ENCODE measurements at regions not wholly inside any gene's neighbourhood (a gene's known extent, or its start where the extent isn't known, plus 50 kb on each side); places are given as distances from the start of the nearest gene placed in this dataset.
"Not testable (repeated sequence)": the region's sequence is repeated elsewhere in the genome, so short reads cannot be mapped to it uniquely, and the experiment has no call there.

- in situ Hi-C loops (cut with MboI; ENCODE audit: low pct_unique_long_range_greater_than_20kb, low sequenced_read_pairs) = no loop called here
- DNase-seq = no peak
Measured at GRCh38 chrX:140346729-140347128, 158.1 kb downstream of the SOX3 start.

GRCh38 chrX:140343226-140343868 is 161.5 kb downstream of the SOX3 start:
- in situ Hi-C loops (cut with MboI; ENCODE audit: low pct_unique_long_range_greater_than_20kb, low sequenced_read_pairs) = no loop called here
- DNase-seq = no peak

- no peak for DNase-seq
- in situ Hi-C loops (cut with MboI; ENCODE audit: low pct_unique_long_range_greater_than_20kb, low sequenced_read_pairs) = no loop called here
Measured at GRCh38 chrX:140342410-140342809, 162.5 kb downstream of the SOX3 start.

GRCh38 chrX:140337263-140337662 is 167.6 kb downstream of the SOX3 start:
- in situ Hi-C loops (cut with MboI; ENCODE audit: low pct_unique_long_range_greater_than_20kb, low sequenced_read_pairs) = no loop called here
- no peak for DNase-seq

- no peak for DNase-seq
- in situ Hi-C loops (cut with MboI; ENCODE audit: low pct_unique_long_range_greater_than_20kb, low sequenced_read_pairs) = no loop called here
Measured at GRCh38 chrX:140318296-140318695, 186.6 kb downstream of the SOX3 start.

- in situ Hi-C loops (cut with MboI; ENCODE audit: low pct_unique_long_range_greater_than_20kb, low sequenced_read_pairs) = no loop called here
Measured at GRCh38 chrX:140317462-140317861, 187.4 kb downstream of the SOX3 start.

GRCh38 chrX:140298960-140299825 is 205.7 kb downstream of the SOX3 start:
- DNase-seq = no peak
- in situ Hi-C loops (cut with MboI; ENCODE audit: low pct_unique_long_range_greater_than_20kb, low sequenced_read_pairs) = no loop called here

More at GRCh38 chrX:140317462-140317861, 187.4 kb downstream of the SOX3 start:
- no peak for DNase-seq

GRCh38 chrX:140297273-140297672 is 207.6 kb downstream of the SOX3 start:
- in situ Hi-C loops (cut with MboI; ENCODE audit: low pct_unique_long_range_greater_than_20kb, low sequenced_read_pairs) = no loop called here
- DNase-seq = no peak

- DNase-seq = peak; percentile 52
- in situ Hi-C loops (cut with MboI; ENCODE audit: low pct_unique_long_range_greater_than_20kb, low sequenced_read_pairs) = no loop called here
Measured at GRCh38 chrX:140292961-140293360, 211.9 kb downstream of the SOX3 start.

GRCh38 chrX:140292188-140292587 is 212.7 kb downstream of the SOX3 start:
- in situ Hi-C loops (cut with MboI; ENCODE audit: low pct_unique_long_range_greater_than_20kb, low sequenced_read_pairs) = no loop called here
- no peak for DNase-seq

GRCh38 chrX:140274811-140275525 is 229.9 kb downstream of the SOX3 start:
- in situ Hi-C loops (cut with MboI; ENCODE audit: low pct_unique_long_range_greater_than_20kb, low sequenced_read_pairs) = no loop called here
- no peak for DNase-seq

- DNase-seq = no peak
- in situ Hi-C loops (cut with MboI; ENCODE audit: low pct_unique_long_range_greater_than_20kb, low sequenced_read_pairs) = no loop called here
Measured at GRCh38 chrX:140273921-140274320, 230.9 kb downstream of the SOX3 start.

GRCh38 chrX:140250391-140250790 is 254.5 kb downstream of the SOX3 start:
- in situ Hi-C loops (cut with MboI; ENCODE audit: low pct_unique_long_range_greater_than_20kb, low sequenced_read_pairs) = no loop called here
- DNase-seq = no peak

GRCh38 chrX:140249088-140249487 is 255.8 kb downstream of the SOX3 start:
- in situ Hi-C loops (cut with MboI; ENCODE audit: low pct_unique_long_range_greater_than_20kb, low sequenced_read_pairs) = no loop called here
- no peak for DNase-seq

GRCh38 chrX:140229191-140229590 is 263.9 kb upstream of the CXorf66 start:
- DNase-seq = no peak
- in situ Hi-C loops (cut with MboI; ENCODE audit: low pct_unique_long_range_greater_than_20kb, low sequenced_read_pairs) = no loop called here

- DNase-seq; in situ Hi-C loops (cut with MboI; ENCODE audit: low pct_unique_long_range_greater_than_20kb, low sequenced_read_pairs): not testable (repeated sequence)
Measured at GRCh38 chrX:140226037-140226436, 260.7 kb upstream of the CXorf66 start.

GRCh38 chrX:140215894-140216293 is 250.6 kb upstream of the CXorf66 start:
- in situ Hi-C loops (cut with MboI; ENCODE audit: low pct_unique_long_range_greater_than_20kb, low sequenced_read_pairs); DNase-seq: not testable (repeated sequence)

GRCh38 chrX:140214518-140214917 is 249.2 kb upstream of the CXorf66 start:
- in situ Hi-C loops (cut with MboI; ENCODE audit: low pct_unique_long_range_greater_than_20kb, low sequenced_read_pairs) = not testable (repeated sequence)

GRCh38 chrX:140206657-140207056 is 241.3 kb upstream of the CXorf66 start:
- no peak for DNase-seq
- in situ Hi-C loops (cut with MboI; ENCODE audit: low pct_unique_long_range_greater_than_20kb, low sequenced_read_pairs) = no loop called here

More at GRCh38 chrX:140214518-140214917, 249.2 kb upstream of the CXorf66 start:
- not testable (repeated sequence) for DNase-seq

All from KBM-7 (cell line).